Forelimb muscle (tissue), 1 donor: ENCODE measurements at regions not wholly inside any gene's neighbourhood (a gene's known extent, or its start where the extent isn't known, plus 50 kb on each side); places are given as distances from the start of the nearest gene placed in this dataset.
"Not testable (repeated sequence)": the region's sequence is repeated elsewhere in the genome, so short reads cannot be mapped to it uniquely, and the experiment has no call there.

Experiments used
- DNase-seq: peaks from one replicate; pipeline ENCODE4 v3.0.0-alpha.2; 2013; ENCODE audit warnings: low read depth

GRCh38 chr13:43946281-43946680 lies 66.6 kb downstream of the LACC1 start:
- no peak for DNase-seq

GRCh38 chr13:43947897-43948458 lies 68.3 kb downstream of the LACC1 start:
- DNase-seq, result no peak

GRCh38 chr13:43953370-43953769 lies 73.7 kb downstream of the LACC1 start:
- no peak for DNase-seq

- DNase-seq, result not testable (repeated sequence)
Measured at GRCh38 chr13:43956975-43957374, 77.3 kb downstream of the LACC1 start.

GRCh38 chr13:43959291-43959690 lies 79.6 kb downstream of the LACC1 start:
- DNase-seq, result no peak

- no peak for DNase-seq
Measured at GRCh38 chr13:43961909-43962308, 82.2 kb downstream of the LACC1 start.

GRCh38 chr13:43963726-43964125 lies 84.0 kb downstream of the LACC1 start:
- DNase-seq, result no peak

GRCh38 chr13:43964698-43965458 lies 85.2 kb downstream of the LACC1 start:
- no peak for DNase-seq

- DNase-seq, result no peak
Measured at GRCh38 chr13:43965459-43965845, 85.7 kb downstream of the LACC1 start.

- not testable (repeated sequence) for DNase-seq
Measured at GRCh38 chr13:43968251-43968942, 88.7 kb downstream of the LACC1 start.

- not testable (repeated sequence) for DNase-seq
Measured at GRCh38 chr13:43968943-43969690, 89.4 kb downstream of the LACC1 start.

- DNase-seq, result not testable (repeated sequence)
Measured at GRCh38 chr13:43969919-43970318, 90.2 kb downstream of the LACC1 start.

GRCh38 chr13:43970520-43971242 lies 91.0 kb downstream of the LACC1 start:
- not testable (repeated sequence) for DNase-seq

GRCh38 chr13:43971324-43971723 lies 91.6 kb downstream of the LACC1 start:
- DNase-seq, result not testable (repeated sequence)

GRCh38 chr13:43977911-43978310 lies 98.2 kb downstream of the LACC1 start:
- no peak for DNase-seq

- no peak for DNase-seq
Measured at GRCh38 chr13:43978688-43979087, 99.0 kb downstream of the LACC1 start.

GRCh38 chr13:43979492-43979891 lies 99.8 kb downstream of the LACC1 start:
- no peak for DNase-seq

- DNase-seq, result no peak
Measured at GRCh38 chr13:43980587-43980986, 100.9 kb downstream of the LACC1 start.

GRCh38 chr13:43981091-43981490 lies 101.4 kb downstream of the LACC1 start:
- no peak for DNase-seq

- DNase-seq, result no peak
Measured at GRCh38 chr13:43981512-43982301, 102.0 kb downstream of the LACC1 start.

- DNase-seq, result no peak
Measured at GRCh38 chr13:43983373-43983772, 103.7 kb downstream of the LACC1 start.
